Stimulated activated CD4-positive, alpha-beta T cell treated with anti-CD3 and anti-CD28 coated beads, Interleukin-4, amount 100 ng/mL, for 4 hours (primary cell): ENCODE measurements at regions not wholly inside any gene's neighbourhood (a gene's known extent, or its start where the extent isn't known, plus 50 kb on each side); places are given as distances from the start of the nearest gene placed in this dataset.

Experiments
- DNase-seq, 2 experiments: peaks; one replicate each; pipeline ENCODE4 v3.0.0-alpha.2; 2020

DNA sequence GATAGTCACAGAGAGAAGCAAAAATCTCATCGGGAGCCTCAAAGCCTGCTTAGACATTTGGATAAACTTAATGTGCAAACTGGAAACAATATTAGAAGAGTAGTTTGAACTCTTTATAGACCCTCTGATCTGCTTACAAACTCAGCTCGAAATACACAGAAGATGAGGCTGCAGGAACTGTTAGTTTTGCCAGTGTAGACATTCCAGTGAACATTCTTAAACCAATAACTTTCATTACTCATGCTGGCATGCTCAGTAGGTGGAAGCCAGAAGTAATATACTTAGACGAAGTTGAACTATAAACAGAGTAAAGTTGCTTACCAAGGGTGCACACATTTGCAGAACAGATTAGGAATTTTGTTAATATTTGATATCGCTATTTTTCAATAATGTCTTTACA, 303.5 kb downstream of the ANKRD50 start:
- DNase-seq = no peak

DNA sequence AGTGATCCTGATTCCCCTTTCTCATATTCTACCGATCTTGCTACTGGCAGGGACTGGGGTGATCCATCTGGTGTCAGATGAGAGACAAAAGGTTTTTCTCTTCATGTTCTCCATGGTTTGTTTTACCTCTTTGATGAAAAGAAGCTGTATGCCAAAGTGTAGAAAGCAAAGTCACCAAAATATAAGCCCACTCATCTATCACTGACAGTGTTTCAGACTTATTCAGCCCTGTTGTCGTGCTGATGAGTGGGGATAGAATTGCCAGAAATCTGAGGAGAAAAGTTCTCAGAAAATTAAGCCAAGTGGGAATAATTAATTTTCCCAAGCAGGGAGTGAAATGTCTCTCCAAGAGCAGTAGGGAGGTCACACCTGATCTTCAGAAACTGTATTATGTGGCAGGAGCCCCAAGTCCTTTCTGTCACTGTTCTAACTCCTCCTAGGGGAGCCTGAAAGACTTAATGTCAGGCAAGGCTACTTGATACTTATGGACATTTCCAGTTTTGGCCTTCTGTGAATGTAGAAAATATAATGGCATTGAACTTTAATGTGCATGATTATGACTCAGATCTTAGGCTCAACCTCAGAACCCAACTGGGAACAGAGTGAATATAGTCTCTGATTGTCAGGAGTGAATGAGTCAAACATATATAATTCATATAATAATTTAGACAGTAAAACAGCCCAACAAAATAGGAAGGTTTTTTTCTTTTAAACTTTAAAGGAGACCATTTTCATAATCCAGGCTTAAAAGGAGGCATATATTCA, 298.1 kb downstream of the ANKRD50 start:
- DNase-seq = no peak

DNA sequence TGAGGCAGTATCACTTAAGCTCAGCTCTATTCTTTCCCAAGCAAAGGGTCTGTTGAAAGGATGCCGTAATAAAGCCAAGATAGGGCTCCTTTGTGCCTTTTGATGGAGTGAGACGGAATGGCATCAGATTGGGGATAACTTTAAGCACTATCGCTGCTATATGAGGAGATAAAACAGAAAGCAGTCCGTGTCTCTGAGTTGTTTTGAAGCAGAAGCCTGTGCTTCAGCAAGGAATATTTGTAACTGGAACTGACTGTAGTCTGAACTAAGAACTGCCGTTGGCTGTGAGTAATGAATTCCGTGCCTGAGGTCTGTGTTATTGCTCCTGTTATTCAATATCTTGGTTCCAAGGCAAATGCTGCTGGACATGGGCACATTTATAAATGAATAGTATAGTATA, 297.4 kb downstream of the ANKRD50 start:
- DNase-seq = no peak

GRCh38 chr4:124417371-124417770, 295.2 kb downstream of the ANKRD50 start:
- DNase-seq = no peak

DNA sequence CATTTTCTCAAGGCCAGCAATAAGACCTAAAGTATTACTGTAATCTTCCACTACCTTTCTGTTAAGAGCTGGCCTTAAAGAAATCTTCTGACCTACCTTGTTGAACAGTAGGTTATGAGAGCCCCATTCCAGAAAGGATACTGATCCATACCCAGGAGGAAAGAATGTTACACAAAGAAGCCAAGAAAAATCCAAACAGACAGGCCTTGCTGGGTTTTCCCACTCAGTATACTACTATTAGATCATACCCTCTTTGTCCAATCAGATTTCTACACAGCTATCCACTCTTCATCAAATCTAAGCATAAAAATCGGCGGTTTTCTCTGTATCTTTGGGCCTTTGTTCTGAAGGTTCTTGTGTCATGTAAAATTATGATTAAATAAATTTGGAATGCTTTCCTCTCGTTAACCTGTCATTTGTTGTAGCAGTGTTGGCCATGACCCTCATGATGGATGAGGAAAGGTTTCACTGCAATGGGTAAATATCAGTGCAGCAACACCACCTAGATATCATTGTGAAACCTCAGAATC, 292.3 kb downstream of the ANKRD50 start:
- no peak for DNase-seq

DNA sequence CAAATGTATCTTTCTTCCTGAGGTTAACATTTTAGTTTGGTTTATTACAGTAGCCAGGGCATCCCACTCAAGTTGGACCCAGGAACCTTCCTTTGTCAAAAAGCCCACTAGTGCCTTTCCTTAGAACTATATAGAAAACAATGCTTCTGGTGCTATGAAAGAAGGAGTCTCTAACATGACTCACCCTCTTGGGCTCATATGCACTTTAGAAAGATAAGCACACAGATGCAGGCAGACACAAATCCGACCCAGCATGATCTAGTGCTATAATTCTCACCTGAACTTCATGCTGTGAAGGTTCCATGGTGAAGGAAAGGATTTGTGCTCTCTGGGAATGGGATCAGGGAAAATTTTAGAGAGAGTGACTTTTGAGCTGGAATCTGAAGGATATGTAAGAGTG, 289.4 kb downstream of the ANKRD50 start:
- no peak for DNase-seq

DNA sequence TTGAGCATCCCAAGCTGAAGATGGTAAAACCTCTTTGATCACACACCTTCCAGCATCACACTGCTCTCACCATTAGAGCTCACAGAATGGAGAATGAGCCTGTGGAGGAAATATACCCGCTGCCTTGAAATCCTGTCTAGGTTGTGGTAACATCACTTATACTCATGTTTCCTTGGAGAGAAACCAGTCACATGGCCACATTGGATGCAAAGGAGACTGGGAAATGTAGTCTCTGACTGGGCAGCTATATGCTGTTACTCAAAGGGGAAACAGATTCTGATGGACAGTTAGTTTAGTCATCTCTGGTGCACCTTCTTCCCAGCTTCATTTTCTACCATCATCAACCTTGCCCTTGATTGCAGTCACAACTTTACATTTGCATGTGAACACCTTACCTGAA, 286.3 kb downstream of the ANKRD50 start:
- DNase-seq = no peak

DNA sequence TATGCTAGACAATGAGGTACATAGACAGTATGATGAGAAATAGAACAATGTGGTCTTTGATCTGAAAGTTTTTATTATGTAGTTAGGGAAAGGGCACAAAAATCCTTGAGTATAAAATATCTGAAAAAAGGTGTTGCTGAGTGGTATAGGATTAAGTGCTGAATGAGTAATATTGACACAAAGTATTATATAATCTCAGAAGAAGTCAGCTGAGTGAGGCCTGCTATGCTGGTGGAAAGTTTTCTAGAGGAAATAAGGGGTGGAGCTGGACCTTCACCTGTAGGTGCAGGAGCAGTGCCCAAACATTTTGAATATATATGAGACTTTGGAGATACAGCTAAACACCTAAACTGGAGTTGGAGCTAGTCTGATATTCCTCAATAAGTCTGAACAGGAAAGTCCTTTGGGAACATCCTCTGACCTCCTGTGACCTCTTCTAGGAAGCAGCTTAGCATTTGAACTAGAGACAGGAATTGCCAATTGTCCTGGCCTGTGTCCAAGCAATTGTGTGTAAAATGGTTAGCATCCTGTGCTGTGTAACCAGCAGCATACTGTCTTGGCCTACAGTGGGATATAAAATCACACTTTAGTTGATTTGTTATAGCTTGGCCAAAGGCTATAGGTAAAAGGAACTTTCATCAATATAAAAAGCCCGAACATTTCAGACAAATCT, 285.3 kb downstream of the ANKRD50 start:
- no peak for DNase-seq

GRCh38 chr4:124428648-124429047, 283.9 kb downstream of the ANKRD50 start:
- no peak for DNase-seq

- DNase-seq = no peak
These were observed 282.7 kb downstream of the ANKRD50 start for GRCh38 chr4:124429746-124430250.

- DNase-seq = no peak
These were observed 280.8 kb downstream of the ANKRD50 start for GRCh38 chr4:124431653-124432192.

- no peak for DNase-seq
These were observed 280.0 kb downstream of the ANKRD50 start for GRCh38 chr4:124432500-124432899.

GRCh38 chr4:124433044-124433443, 279.5 kb downstream of the ANKRD50 start:
- DNase-seq = no peak

- DNase-seq = no peak
These were observed 279.0 kb downstream of the ANKRD50 start for GRCh38 chr4:124433500-124433899.

- no peak for DNase-seq
These were observed 277.1 kb downstream of the ANKRD50 start for GRCh38 chr4:124435274-124435950.

DNA sequence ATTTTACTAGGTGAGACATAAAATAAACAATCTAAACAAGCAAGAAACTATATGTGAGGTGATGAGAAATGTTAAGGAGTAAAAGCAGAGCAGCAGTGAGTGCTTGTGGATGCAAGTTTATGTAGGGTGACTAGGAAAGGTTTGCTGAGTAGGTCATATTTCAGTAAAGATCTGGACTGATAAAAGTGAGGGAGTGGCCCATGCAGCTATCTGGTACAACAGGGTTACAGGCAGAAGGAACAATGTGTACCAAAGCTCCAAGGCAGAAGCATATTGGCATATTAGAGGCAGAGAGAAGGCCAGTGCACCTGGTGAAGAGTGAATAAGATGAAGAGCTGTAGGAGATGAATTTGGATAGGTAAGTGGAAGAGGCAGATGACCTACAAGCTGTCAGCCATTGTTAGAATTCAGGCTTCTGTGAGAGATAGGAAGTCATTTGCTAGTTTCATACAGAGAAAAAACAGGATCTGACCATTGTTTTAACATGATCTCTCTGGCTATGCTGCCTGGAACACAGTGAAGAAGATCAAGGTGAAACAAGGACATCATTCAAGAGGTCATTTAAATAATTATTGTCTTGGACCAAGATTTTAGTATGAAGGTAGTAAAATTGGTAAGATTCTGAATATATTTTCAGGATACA, 274.6 kb downstream of the ANKRD50 start:
- DNase-seq = no peak

- no peak for DNase-seq
These were observed 267.5 kb downstream of the ANKRD50 start for GRCh38 chr4:124445071-124445470.

DNA sequence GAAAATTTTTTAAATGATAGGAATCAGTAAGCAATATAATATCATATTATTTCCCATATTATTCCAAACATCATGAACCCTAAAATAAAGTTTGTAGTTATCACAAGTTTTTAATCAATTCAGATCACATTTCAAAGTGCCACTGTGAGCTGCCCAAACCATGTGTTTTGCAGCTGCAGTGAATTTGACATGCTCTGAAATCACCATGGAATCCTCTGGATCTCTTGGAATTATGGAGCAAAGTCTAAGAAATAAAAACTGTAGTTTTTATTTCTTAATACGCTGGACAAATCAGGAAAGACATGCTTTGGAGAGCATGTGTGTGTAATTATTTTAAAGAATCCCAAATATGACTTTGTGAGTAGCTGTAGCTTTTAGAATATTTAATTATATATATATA, 262.7 kb downstream of the ANKRD50 start:
- DNase-seq = no peak

DNA sequence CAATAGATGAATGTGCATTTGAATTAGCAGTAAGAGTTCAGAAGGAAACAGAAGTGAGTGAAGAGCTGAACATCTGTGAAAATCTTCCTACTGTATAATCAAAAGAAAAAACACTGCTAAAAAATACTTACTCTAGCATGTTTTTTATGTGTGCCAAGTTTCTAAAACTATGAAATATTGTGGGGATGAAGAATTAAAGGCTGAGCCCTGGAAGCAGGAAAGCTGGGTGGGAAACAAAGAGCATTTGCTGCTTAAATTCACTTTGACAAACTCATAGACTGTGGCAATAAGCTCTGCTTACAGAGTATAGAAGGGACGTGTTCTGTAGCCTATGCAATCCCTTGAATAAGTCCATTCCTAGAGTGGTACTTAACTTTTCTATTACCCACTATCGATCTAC, 261.7 kb downstream of the ANKRD50 start:
- DNase-seq = no peak

- DNase-seq = no peak
These were observed 257.7 kb downstream of the ANKRD50 start for GRCh38 chr4:124454772-124455270.

DNA sequence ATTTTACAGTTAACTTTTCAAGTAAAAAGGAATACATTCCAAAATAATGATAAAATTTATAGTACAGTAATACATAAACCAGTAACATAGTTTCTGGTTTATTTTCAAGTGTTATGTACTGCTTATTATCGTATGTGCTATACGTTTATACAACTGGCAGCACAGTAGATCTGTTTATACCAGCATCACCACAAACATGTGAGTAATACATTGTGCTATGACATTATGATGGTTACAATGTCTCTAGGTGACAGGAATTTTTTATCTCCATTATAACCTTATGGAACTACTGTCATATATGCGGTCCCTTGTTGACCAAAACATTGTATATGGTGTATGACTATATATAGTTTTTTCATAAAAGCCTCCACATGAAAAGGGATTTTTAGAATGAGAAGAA, 256.9 kb downstream of the ANKRD50 start:
- DNase-seq = no peak

- DNase-seq = no peak
These were observed 253.2 kb downstream of the ANKRD50 start for GRCh38 chr4:124459196-124459940.
